RKO (cell line): ENCODE measurements at regions not wholly inside any gene's neighbourhood (a gene's known extent, or its start where the extent isn't known, plus 50 kb on each side); places are given as distances from the start of the nearest gene placed in this dataset.
"Not testable (repeated sequence)": the region's sequence is repeated elsewhere in the genome, so short reads cannot be mapped to it uniquely, and the experiment has no call there.

Experiments
- DNase-seq: peaks from one replicate; pipeline ENCODE4 v3.0.0-alpha.2; 2016; ENCODE audit warnings: low spot score

DNA sequence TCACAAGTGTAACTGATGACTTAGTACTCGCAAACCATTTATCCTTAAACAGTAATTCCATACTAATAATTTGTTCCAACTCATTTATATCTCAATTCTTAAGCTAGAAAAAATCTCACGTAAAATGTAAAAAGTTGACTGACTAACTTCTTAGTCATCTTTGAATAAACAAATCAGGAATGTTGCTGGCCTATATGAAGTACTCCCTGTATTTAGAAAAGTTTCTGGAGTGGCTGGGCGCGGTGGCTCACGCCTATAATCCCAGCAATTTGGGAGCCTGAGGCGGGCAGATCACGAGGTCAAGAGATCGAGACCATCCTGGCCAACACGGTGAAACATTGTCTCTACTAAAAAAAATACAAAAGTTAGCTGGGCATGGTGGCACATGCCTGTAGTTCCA lies 220.6 kb upstream of the FAM240B start:
- not testable (repeated sequence) for DNase-seq

DNA sequence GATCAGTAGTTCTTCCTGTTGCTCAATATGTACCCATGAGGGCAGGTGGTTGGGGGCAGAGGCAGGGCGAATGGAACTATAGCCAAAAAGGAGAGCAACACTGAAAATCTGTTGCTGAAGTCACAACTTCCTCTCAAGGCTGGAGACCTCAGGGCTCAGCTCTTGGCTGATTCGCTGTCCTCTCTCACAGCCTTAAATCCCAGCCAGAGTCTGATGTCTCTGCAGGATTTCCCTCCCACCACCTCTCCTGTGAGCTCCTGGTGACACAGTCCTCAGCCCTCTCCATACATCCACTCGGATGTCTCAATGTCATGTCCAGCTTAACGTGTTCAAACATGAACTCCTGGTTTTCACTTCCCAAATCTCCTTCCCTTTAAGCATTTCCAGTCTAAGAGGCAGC lies 218.7 kb upstream of the FAM240B start:
- not testable (repeated sequence) for DNase-seq

DNA sequence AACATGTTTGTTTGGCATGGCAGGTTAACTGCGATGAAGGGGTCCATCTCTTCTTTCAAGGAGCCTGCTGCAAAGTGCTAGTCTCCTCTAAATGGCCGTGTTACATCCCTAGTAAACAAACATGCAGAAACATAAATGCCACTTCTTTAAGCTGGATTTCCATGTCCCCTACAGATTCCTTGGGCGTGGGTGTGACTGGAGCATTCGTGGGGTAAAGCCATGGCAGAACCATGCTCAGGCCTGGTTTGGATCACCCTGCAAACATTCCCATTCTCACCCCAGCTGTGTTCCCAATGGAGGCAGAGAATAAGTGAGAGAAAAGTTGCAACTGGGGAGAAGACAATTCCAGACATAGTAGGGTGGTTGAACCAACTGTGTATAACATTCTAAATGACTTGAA lies 208.0 kb upstream of the FAM240B start:
- DNase-seq = not testable (repeated sequence)

DNA sequence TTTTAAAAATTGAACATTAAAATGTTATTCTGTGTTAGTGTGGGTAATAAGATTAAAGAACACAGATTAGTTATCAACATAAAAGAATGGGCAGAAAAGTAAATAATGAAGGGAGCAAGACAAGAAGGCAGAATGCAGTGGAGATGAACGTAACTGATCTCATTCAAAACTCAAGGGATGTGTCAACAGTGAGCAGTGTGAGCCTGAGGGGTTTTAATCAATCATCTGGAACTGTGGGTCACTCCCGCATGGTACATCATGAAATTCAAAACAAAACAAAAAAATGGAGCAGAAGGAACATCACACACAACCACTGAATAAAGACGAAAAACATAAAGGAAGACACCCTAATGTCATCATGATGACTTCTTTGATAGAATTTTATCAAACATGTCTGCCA lies 206.6 kb upstream of the FAM240B start:
- DNase-seq = not testable (repeated sequence)

DNA sequence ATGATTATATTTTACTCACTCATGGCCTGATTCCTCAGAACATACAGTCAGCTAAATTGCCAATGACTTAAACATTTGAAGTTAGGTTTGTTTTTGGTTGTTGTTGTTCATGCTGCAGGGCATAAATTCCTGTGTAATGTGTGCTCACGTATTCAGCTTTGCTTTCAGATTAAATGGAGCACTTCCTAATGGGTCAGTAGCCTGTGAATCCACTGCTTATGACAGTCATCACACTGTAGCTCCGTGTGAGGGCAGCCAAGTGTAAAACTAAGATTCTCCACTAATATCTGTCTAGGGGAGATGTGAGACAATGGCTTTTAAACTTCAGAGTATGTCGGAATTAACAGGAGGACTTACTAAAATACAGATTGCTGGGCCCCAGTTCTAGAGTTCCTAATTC lies 201.3 kb upstream of the FAM240B start:
- DNase-seq = not testable (repeated sequence)

DNA sequence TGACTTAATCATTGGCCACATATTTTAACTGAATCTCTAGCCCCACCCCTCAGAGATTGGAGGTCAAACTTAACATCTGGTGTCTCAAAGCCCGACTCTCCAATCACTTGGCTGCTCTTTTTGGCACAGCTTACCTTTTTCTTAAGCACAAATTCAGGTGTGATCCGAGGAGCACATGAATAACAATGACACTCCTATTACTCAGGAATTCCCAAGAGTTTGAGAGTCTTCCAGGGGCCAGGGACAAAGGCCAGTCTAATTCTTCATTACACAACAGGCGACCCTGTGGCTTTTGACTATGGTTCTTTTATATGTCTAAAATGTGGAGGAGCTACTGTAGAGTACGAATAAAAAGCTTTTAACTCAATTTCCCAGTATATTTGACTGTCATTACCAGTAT lies 190.7 kb upstream of the FAM240B start:
- DNase-seq = not testable (repeated sequence)

DNA sequence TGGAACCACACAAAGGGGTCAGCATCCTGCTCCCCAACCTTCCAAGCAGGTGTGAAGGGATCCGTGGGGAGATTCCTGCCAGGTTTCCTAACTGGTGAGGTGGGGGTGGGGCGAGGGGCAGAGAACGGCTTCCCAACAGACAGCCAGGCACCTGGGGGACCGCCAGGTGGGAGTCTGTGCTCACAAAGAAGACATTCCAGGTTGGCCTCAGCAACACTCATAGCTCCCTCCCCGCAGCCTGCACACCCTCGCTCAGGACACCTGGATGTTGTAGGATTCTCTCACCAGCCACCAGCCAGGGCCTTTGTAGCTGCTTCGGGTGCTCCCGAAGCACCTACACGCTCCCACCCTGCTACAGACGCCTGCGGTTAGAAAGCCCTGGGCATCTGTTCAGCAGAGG lies 184.8 kb upstream of the FAM240B start:
- not testable (repeated sequence) for DNase-seq

DNA sequence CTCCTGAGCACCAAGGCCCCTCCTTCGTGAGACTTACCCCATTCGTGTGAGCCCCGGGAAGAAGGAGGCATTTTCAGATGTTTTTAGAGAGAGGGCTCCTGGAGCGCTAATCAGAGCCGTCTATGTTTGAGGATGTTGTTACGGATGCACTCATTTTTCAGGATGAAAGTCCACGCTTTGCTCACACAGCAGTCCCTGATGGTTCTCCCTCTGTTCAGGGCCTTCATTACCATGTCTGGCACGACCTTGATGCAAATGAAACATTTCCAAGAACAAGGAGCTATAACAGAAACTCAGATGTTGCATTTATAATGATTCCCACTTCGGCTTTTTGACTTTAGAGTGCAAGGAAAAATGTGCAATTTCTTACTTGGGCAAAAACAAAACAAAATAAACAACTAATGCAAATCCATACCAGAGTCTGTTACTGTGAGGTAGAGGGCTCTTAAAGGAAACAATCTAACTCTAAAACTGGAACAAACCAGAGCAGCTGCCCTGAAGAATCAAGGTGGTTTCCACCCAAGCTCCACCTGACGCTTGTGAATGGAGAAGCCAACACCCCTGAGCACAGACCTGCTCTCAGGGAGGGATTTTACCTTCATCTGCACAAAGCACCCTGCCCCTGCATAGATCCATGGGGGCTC lies 181.7 kb upstream of the FAM240B start:
- not testable (repeated sequence) for DNase-seq

DNA sequence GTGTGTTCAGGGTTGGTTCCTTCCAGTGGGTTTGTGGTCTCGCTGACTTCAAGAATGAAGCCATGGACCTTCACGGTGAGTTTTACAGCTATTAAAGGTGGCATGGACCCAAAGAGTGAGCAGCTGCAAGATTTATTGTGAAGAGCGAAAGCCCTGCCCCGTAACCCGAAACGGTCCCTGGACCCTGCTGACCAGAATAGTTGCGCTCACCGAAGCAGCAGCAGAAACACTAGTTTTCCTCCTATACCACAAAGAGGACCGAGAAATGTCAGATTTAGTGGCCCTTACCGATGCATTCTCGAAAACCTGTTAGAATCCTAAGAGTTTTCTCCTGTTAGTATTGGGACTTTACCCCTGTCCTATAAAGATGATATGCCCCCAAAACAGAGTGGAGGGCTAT lies 176.5 kb upstream of the FAM240B start:
- not testable (repeated sequence) for DNase-seq

DNA sequence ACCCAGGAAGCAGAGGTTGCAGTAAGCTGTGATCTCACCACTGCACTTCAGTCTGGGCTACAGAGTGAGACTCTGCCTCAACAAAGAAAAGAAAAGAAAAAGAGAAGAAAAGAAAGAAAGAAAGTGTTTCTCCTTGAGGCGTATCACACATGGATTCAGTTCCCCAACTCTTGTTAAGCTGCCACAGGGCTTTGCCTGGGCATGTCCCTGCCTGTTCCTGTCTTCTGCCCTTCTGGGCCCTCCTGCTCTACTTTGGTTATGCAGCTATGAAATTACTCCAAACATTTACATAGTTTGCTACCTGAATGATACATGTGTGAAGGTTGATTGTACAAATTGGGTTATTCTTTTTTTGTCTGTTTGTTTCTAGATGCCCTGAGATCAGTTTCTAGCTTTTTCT lies 175.3 kb upstream of the FAM240B start:
- not testable (repeated sequence) for DNase-seq

DNA sequence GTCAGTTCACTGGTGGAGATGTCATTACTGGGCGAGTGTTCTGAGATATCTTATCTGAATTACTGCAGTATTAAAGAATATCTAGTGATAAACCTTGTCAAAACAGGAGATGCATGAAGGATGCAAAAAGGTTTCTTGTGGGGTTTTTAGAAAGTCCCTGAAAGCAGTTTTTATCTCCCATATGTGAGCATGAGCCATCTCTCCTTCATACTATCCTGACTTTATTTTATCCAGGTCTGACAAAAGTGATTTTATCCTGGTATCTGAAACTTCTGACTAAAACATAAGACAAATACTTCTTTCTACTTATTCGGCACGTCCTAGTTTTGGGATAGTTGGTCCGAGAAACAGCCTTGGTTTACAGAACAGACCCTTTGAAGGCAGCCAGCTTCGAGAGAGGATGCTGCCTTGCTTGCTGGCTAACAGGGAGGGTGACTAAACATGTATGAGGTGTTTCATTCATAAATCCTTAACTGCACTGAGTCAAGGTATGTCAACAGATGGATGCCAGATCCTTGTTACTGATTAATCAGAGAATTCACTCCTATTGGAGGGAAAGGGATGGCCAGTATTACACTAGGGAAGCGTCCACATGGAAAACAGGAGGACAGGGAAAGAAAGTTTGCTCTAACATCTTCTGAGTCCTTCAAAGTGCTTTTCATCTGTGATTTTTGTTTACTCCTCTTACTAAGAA lies 172.8 kb upstream of the FAM240B start:
- DNase-seq = not testable (repeated sequence)

DNA sequence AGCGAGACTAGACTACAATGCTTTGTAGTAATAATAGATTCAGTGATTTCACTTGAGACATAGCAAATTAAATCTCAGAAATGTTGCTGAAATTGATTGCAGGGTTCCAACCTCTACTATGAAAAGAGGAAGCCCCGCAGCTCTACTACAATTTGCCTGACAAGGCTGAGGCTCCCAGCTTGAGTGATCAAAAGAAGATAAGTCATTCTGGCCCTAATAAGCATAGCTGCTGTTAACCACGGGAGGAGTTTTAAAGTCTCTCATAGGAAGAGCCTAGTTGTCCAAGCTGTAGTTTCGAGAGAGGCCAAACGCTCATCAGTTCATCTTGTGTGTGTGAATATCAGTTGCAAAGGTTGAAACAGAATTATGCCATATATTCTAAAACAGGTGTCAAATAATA lies 166.1 kb upstream of the FAM240B start:
- DNase-seq = not testable (repeated sequence)

DNA sequence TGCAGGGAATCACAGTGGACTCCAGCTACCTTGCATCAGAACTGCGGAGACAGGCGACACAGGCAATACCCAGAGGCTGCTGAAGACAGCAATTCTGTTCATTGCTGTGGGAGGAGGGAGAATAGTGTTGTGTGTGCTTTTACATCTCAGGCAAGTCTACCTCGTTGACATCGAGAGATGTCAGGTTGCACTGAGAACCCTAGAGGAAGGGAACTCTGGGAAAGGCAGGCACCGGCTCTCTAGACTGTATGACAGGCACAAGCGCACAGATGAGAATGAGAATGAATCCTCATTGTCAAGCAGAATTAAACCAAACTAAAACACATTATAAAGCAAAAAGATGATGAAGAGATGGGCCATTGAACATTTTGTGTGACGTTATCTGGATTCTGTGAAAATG lies 155.7 kb upstream of the FAM240B start:
- DNase-seq = not testable (repeated sequence)

DNA sequence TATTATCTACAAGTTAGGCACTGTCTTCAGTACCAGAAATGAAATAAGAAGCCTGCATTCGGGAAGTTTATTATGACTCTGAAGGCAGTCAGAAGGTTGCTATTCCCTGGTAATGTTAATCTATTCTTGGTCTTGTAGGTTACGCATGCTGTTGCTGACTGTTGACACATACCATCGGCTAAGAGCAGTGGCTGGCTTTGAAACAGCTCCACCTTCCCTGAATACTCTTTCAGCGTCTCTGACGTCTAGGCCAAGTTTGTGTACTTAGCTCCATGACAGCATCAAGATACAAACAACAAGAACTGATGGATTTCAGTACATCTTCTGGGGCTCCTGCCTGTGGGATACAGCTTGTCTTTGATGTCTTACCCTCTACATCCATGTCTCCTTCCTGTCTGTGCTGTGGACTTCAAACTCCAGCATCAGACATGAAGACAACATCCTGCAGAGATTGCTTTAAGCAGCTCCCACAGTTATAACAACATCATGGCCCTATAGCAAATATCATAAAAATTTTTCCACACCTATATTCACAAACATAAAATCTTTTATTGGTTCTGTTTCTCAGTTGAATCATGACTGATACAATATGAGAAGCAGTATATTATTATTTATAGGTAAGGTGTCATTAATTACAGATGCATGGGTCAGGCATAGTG lies 151.5 kb upstream of the FAM240B start:
- DNase-seq = not testable (repeated sequence)

DNA sequence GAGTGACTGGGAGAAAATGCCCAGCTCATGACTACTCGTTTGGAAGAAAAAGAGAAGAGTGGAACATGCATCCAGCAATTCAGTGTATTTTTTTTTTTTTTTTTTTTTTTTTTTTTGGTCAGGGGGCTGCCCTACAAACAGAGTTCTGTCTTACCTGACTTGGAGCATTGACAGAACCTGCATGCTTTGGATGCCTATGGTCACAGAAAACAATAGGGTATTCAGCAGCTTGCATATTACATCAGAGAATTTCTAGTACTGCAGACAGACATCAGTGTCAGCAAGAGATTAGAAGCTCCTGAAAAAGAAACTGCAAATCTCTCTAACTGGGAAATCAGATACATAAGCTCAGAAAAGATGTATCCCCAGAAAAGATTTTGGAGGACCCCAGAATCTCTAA lies 139.9 kb upstream of the FAM240B start:
- not testable (repeated sequence) for DNase-seq

DNA sequence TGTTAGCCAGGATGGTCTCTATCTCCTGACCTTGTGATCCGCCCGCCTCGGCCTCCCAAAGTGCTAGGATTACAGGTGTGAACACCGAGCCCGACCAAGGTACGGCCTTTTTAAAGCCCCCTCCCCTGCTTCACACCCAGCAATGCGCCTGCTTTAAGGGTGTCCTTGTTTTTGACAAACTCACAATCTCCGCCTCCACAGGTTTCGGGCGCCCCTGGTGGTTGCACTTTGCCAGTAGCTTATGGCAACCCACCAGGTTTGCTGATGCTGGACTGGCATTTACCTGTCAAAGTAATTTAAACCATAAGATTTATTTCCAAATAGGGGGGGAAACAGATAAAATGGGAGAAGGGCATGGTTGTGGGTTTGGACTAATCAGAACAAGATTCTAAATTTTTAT lies 129.0 kb upstream of the FAM240B start:
- not testable (repeated sequence) for DNase-seq

DNA sequence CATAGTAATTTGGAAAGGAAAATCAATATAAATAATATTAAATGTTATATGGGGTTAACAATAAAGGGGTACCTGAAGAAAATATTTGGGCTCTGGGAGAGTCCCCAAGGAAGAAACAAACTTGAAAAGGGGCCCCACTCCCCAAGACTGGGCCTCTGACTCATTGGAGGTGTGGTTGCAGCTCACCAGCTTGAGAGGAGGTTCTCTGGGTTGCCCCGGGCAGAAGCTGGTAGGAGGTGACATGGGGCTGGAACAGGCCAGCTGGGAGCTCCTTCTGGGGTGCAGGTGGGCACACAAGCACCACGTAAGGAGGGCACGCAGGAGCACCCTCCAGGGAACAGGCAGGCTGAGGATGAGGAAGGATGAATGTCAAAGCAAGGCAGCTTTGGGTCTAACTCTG lies 120.3 kb upstream of the FAM240B start:
- DNase-seq = not testable (repeated sequence)

DNA sequence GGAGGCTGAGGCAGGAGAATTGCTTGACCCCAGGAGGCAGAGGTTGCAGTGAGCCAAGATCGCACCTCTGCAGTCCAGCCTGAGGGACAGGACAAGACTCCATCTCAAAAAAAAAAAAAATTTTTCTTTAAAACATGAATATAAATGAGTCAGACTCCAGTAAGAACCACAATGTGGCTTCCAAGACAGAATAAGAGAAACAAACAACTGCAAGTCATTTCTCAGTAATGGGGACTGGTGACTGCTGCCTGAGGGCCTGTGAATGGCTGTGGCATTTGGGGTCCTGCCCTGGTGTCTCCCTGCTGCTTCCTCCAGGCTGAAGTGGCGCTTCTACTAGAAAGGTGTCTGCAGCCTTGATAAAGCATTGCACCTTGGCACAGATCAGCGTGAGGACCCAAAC lies 113.8 kb upstream of the FAM240B start:
- DNase-seq = not testable (repeated sequence)

DNA sequence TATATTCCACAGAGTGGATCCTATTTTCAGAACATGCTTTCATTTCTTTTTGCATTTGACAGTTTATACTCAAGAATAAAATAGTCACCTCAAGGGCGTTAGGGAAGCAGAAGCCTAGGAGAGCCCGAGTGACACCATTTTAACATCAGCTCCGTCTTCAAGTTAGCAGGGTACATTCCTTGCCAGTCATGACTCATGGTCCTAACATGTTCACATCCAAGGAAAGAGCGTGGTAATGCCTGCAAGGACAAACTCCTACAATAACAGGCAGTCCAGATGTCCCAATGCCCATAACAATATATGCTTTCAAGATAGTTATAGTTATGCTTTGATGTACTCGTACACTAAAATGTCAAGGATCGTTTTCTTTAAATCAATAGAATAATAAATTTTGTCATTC lies 93.9 kb upstream of the FAM240B start:
- DNase-seq = not testable (repeated sequence)

DNA sequence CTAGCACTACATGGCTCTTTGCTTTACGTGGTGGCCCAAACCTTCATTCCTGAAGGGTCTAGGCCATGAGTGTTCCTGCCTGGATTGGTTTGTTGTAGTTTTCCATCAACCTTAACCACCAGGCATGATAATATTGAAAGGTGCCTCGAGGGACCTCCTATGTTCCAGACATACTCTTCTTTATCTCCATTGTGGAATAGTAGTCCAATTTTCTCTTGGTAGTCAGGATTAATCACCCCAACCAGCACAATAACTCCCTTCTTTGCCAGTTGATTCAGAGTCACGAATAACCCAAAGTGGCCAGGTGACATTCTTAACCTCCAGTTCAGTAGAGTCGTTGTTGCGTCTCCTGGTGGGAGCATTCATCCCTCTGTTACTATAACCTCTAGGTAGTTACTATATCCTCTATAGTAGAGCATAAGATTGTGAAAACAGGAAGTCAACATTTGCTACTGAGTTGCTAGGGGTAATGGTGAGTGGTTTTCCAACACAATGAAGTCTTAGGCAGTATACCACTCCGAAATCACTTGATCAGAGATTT lies 88.1 kb upstream of the FAM240B start:
- DNase-seq = not testable (repeated sequence)

DNA sequence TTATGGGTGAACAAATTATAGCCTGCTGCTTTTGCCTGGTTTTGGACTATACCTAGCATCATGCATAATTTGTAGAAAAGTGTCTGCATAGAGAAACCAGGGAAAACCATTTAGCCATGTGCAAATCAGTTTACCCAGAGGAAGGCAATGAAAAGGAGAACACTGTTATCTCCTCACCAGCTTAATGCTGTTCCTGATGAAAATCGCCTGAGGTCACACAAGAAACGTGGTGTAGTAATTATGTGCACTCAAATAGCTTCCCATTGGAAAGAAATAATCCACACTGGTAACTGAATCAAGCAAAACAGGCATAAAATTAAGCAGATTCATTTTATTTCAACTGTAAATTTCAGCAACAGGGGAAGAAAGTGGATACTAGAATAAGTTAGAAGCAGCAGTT lies 51.7 kb upstream of the FAM240B start:
- no peak for DNase-seq
